Immature natural killer cell (primary cell): ENCODE measurements at regions not wholly inside any gene's neighbourhood (a gene's known extent, or its start where the extent isn't known, plus 50 kb on each side); places are given as distances from the start of the nearest gene placed in this dataset.
"Not testable (repeated sequence)": the region's sequence is repeated elsewhere in the genome, so short reads cannot be mapped to it uniquely, and the experiment has no call there.

ENCODE experiments used
- DNase-seq, 3 donors: peaks; one replicate each; pipeline ENCODE4 v3.0.0; 2022; ENCODE audit warnings: mixed read lengths in 1 of 3
- H3K27ac Mint-ChIP-seq, 6 donors: one replicate each; pipeline ENCODE4 v1.8.0; 2020; ENCODE audit warnings: mixed read lengths in 6 of 6, mild to moderate bottlenecking in 5 of 6, inconsistent platforms in 4 of 6, moderate library complexity in 3 of 6
- H3K27me3 Mint-ChIP-seq, 3 donors: one replicate each; pipeline ENCODE4 v1.8.0; 2020 to 2021; ENCODE audit warnings: low read depth in 3 of 3, mild to moderate bottlenecking in 3 of 3, mixed read lengths in 3 of 3, moderate library complexity in 3 of 3, inconsistent platforms in 1 of 3
- H3K36me3 Mint-ChIP-seq, 3 donors: one replicate each; pipeline ENCODE4 v1.8.0; 2020; ENCODE audit warnings: mixed read lengths in 3 of 3, inconsistent platforms in 2 of 3, mild to moderate bottlenecking in 2 of 3
- H3K4me1 Mint-ChIP-seq, 2 donors: one replicate each; pipeline ENCODE4 v1.8.0; 2020; ENCODE audit warnings: inconsistent platforms in 2 of 2, mild to moderate bottlenecking in 2 of 2, mixed read lengths in 2 of 2, moderate library complexity in 1 of 2
- H3K4me3 Mint-ChIP-seq, 5 donors: one replicate each; pipeline ENCODE4 v1.8.0; 2020; ENCODE audit warnings: mild to moderate bottlenecking in 5 of 5, mixed read lengths in 5 of 5, inconsistent platforms in 3 of 5, moderate library complexity in 3 of 5
- H3K9me3 Mint-ChIP-seq, 6 donors: one replicate each; pipeline ENCODE4 v1.8.0; 2020; ENCODE audit warnings: mild to moderate bottlenecking in 6 of 6, mixed read lengths in 6 of 6, inconsistent platforms in 4 of 6, moderate library complexity in 3 of 6

GRCh38 chr4:33477715-33478114 is 2757.5 kb downstream of the PCDH7 start:
- no peaks in the 10 kb centered on the region for H3K4me1 Mint-ChIP-seq
- DNase-seq, result no peak
- H3K36me3 Mint-ChIP-seq, result no peaks in the 10 kb centered on the region

GRCh38 chr4:33482773-33483172 is 2761.5 kb downstream of the ARAP2 start:
- Mint-ChIP-seq H3K27me3 (peaks cover 0 to 2% (median 0%) of the 10 kb centered on the region in 3 donors), H3K4me1 (no peaks in the 10 kb centered on the region), H3K36me3 (peaks cover 0 to 3% (median 0%) of the 10 kb centered on the region in 3 donors), H3K27ac (no peak overlapping the region), H3K4me3 (no peak overlapping the region), H3K9me3 (peaks cover 0 to 46% (median 25%) of the 10 kb centered on the region in 6 donors)
- DNase-seq, result no peak

More at GRCh38 chr4:33477715-33478114, 2757.5 kb downstream of the PCDH7 start:
- peaks cover 0 to 2% (median 0%) of the 10 kb centered on the region in 3 donors for H3K27me3 Mint-ChIP-seq
- H3K4me3 Mint-ChIP-seq, result no peak overlapping the region
- H3K27ac Mint-ChIP-seq, result no peak overlapping the region
- H3K9me3 Mint-ChIP-seq, result peaks cover 4 to 53% (median 22%) of the 10 kb centered on the region in 6 donors

- no peak overlapping the region for H3K4me3 Mint-ChIP-seq
- H3K9me3 Mint-ChIP-seq, result peaks cover 2 to 45% (median 25%) of the 10 kb centered on the region in 6 donors
- no peak for DNase-seq
- no peak overlapping the region for H3K27ac Mint-ChIP-seq
- no peaks in the 10 kb centered on the region for H3K4me1 Mint-ChIP-seq
- H3K36me3 Mint-ChIP-seq, result peaks cover 0 to 3% (median 0%) of the 10 kb centered on the region in 3 donors
- H3K27me3 Mint-ChIP-seq, result peaks cover 0 to 2% (median 0%) of the 10 kb centered on the region in 3 donors
Measured at GRCh38 chr4:33485111-33485510, 2759.2 kb downstream of the ARAP2 start.

GRCh38 chr4:33493231-33493630 is 2751.1 kb downstream of the ARAP2 start:
- no peak for DNase-seq
- Mint-ChIP-seq H3K4me3 (no peak overlapping the region), H3K9me3 (peaks cover 6 to 15% (median 7%) of the 10 kb centered on the region in 6 donors), H3K27ac (no peak overlapping the region), H3K36me3 (no peaks in the 10 kb centered on the region), H3K27me3 (no peaks in the 10 kb centered on the region), H3K4me1 (no peaks in the 10 kb centered on the region)

GRCh38 chr4:33494150-33494549 is 2750.2 kb downstream of the ARAP2 start:
- H3K9me3 Mint-ChIP-seq, result peaks cover 7 to 19% (median 13%) of the 10 kb centered on the region in 6 donors
- no peaks in the 10 kb centered on the region for H3K4me1 Mint-ChIP-seq
- no peak overlapping the region for H3K4me3 Mint-ChIP-seq
- no peak overlapping the region for H3K27ac Mint-ChIP-seq
- DNase-seq, result no peak
- peaks cover 0 to 2% (median 0%) of the 10 kb centered on the region in 3 donors for H3K27me3 Mint-ChIP-seq
- no peaks in the 10 kb centered on the region for H3K36me3 Mint-ChIP-seq

GRCh38 chr4:33501587-33501986 is 2742.7 kb downstream of the ARAP2 start:
- H3K36me3 Mint-ChIP-seq, H3K27ac Mint-ChIP-seq, DNase-seq, H3K4me1 Mint-ChIP-seq, H3K4me3 Mint-ChIP-seq, H3K27me3 Mint-ChIP-seq: not testable (repeated sequence)
- H3K9me3 Mint-ChIP-seq, result peaks cover 15 to 70% (median 33%) of the 10 kb centered on the region in 6 donors

- Mint-ChIP-seq H3K36me3 (peaks cover 0 to 2% (median 0%) of the 10 kb centered on the region in 3 donors), H3K4me3 (no peak overlapping the region), H3K27me3 (peaks cover 0 to 1% (median 0%) of the 10 kb centered on the region in 3 donors), H3K9me3 (peaks cover 9 to 60% (median 17%) of the 10 kb centered on the region in 6 donors), H3K4me1 (no peaks in the 10 kb centered on the region), H3K27ac (no peak overlapping the region)
- DNase-seq, result no peak
Measured at GRCh38 chr4:33512397-33512796, 2731.9 kb downstream of the ARAP2 start.

- H3K4me3 Mint-ChIP-seq, result no peak overlapping the region
- H3K27ac Mint-ChIP-seq, result no peak overlapping the region
- peaks cover 0 to 1% (median 0%) of the 10 kb centered on the region in 3 donors for H3K27me3 Mint-ChIP-seq
- no peak for DNase-seq
- H3K4me1 Mint-ChIP-seq, result no peaks in the 10 kb centered on the region
- H3K9me3 Mint-ChIP-seq, result peaks cover 11 to 56% (median 22%) of the 10 kb centered on the region in 6 donors
- peaks cover 0 to 2% (median 0%) of the 10 kb centered on the region in 3 donors for H3K36me3 Mint-ChIP-seq
Measured at GRCh38 chr4:33518856-33519255, 2725.5 kb downstream of the ARAP2 start.

GRCh38 chr4:33532821-33533220 is 2711.5 kb downstream of the ARAP2 start:
- H3K27ac Mint-ChIP-seq, result no peak overlapping the region
- no peak overlapping the region for H3K4me3 Mint-ChIP-seq
- peaks cover 6 to 35% (median 24%) of the 10 kb centered on the region in 6 donors for H3K9me3 Mint-ChIP-seq
- no peak for DNase-seq
- H3K4me1 Mint-ChIP-seq, result no peaks in the 10 kb centered on the region
- no peaks in the 10 kb centered on the region for H3K27me3 Mint-ChIP-seq
- peaks cover 0 to 3% (median 0%) of the 10 kb centered on the region in 3 donors for H3K36me3 Mint-ChIP-seq

GRCh38 chr4:33536898-33537297 is 2707.4 kb downstream of the ARAP2 start:
- no peak overlapping the region for H3K27ac Mint-ChIP-seq
- H3K4me3 Mint-ChIP-seq, result no peak overlapping the region
- peaks cover 0 to 3% (median 0%) of the 10 kb centered on the region in 3 donors for H3K36me3 Mint-ChIP-seq
- H3K9me3 Mint-ChIP-seq, result peaks cover 7 to 36% (median 21%) of the 10 kb centered on the region in 6 donors
- no peaks in the 10 kb centered on the region for H3K27me3 Mint-ChIP-seq
- DNase-seq, result no peak
- no peaks in the 10 kb centered on the region for H3K4me1 Mint-ChIP-seq

- Mint-ChIP-seq H3K4me1 (no peaks in the 10 kb centered on the region), H3K9me3 (peaks cover 10 to 40% (median 20%) of the 10 kb centered on the region in 6 donors), H3K36me3 (peaks cover 0 to 3% (median 0%) of the 10 kb centered on the region in 3 donors), H3K27ac (no peak overlapping the region), H3K4me3 (no peak overlapping the region), H3K27me3 (no peaks in the 10 kb centered on the region)
- no peak for DNase-seq
Measured at GRCh38 chr4:33537527-33537926, 2706.8 kb downstream of the ARAP2 start.

GRCh38 chr4:33543941-33544450 is 2700.3 kb downstream of the ARAP2 start:
- Mint-ChIP-seq H3K4me3 (no peak overlapping the region), H3K27ac (no peak overlapping the region), H3K9me3 (peaks cover 8 to 58% (median 26%) of the 10 kb centered on the region in 6 donors), H3K36me3 (no peaks in the 10 kb centered on the region), H3K4me1 (no peaks in the 10 kb centered on the region), H3K27me3 (no peaks in the 10 kb centered on the region)
- DNase-seq, result no peak

GRCh38 chr4:33551244-33551643 is 2693.1 kb downstream of the ARAP2 start:
- H3K27ac Mint-ChIP-seq, result no peak overlapping the region
- no peak for DNase-seq
- H3K4me1 Mint-ChIP-seq, result no peaks in the 10 kb centered on the region
- no peak overlapping the region for H3K4me3 Mint-ChIP-seq
- H3K9me3 Mint-ChIP-seq, result peaks cover 9 to 49% (median 39%) of the 10 kb centered on the region in 6 donors
- H3K36me3 Mint-ChIP-seq, result peaks cover 0 to 5% (median 0%) of the 10 kb centered on the region in 3 donors
- H3K27me3 Mint-ChIP-seq, result peaks cover 0 to 2% (median 0%) of the 10 kb centered on the region in 3 donors

GRCh38 chr4:33561259-33561658 is 2683.1 kb downstream of the ARAP2 start:
- Mint-ChIP-seq H3K36me3 (peaks cover 0 to 3% (median 0%) of the 10 kb centered on the region in 3 donors), H3K27me3 (no peaks in the 10 kb centered on the region), H3K4me3 (no peak overlapping the region), H3K4me1 (no peaks in the 10 kb centered on the region), H3K27ac (no peak overlapping the region), H3K9me3 (peaks cover 0 to 29% (median 14%) of the 10 kb centered on the region in 6 donors)
- DNase-seq, result no peak

- H3K4me3 Mint-ChIP-seq, result no peak overlapping the region
- H3K27me3 Mint-ChIP-seq, result no peaks in the 10 kb centered on the region
- no peaks in the 10 kb centered on the region for H3K4me1 Mint-ChIP-seq
- peaks cover 0 to 3% (median 0%) of the 10 kb centered on the region in 3 donors for H3K36me3 Mint-ChIP-seq
- H3K27ac Mint-ChIP-seq, result no peak overlapping the region
- DNase-seq, result no peak
- peaks cover 2 to 26% (median 12%) of the 10 kb centered on the region in 6 donors for H3K9me3 Mint-ChIP-seq
Measured at GRCh38 chr4:33566649-33567048, 2677.7 kb downstream of the ARAP2 start.
